Endothelial cell of umbilical vein (primary cell): ENCODE measurements at regions not wholly inside any gene's neighbourhood (a gene's known extent, or its start where the extent isn't known, plus 50 kb on each side); places are given as distances from the start of the nearest gene placed in this dataset.

Experiments used
- BruUV-seq: library from RNA; stranded (reverse); fragments of 400-500 nt; replicated peaks from 2 replicates; lab custom pipeline; 2021; lab: Mats Ljungman, UMichigan
- CTCF ChIA-PET: fragments of 300-600, 350-600 bp; sonication (Branson Sonifier 250); formaldehyde crosslinking; loops from one replicate; lab custom pipeline; 2021; ENCODE audit warnings: antibody characterized with exemption, inconsistent platforms; lab: Charles Lee
- POLR2A ChIA-PET: fragments of 300-600, 350-600 bp; sonication (Branson Sonifier 250); formaldehyde crosslinking; loops from one replicate; lab custom pipeline; 2021; ENCODE audit warnings: antibody characterized with exemption, inconsistent platforms; lab: Charles Lee
- DNase-seq: peaks from one replicate; pipeline ENCODE4 v3.0.0-alpha.2; 2011; ENCODE audit warnings: low read depth, low spot score
- FAIRE-seq: peaks from 2 replicates; lab custom pipeline; 2011; peaks lifted over from hg19 to GRCh38; lab: Jason Lieb, UNC
- H2AFZ ChIP-seq: 2 replicates; pipeline ENCODE4 v1.6.0; 2012; ENCODE audit warnings: low read depth, low read length, control low read depth, inconsistent platforms
- H3K27ac ChIP-seq: 2 replicates; pipeline ENCODE4 v1.5.1; 2011; ENCODE audit warnings: low read depth, mild to moderate bottlenecking, control low read depth, low read length, moderate library complexity; ENCODE audit not compliant: insufficient read depth
- H3K27me3 ChIP-seq, 2 experiments: 2 replicates each; pipeline versions ENCODE4 v1.6.0 to v1.6.1; 2011; ENCODE audit warnings: low read length in 2 of 2, mixed read lengths in 1 of 2; ENCODE audit not compliant: control insufficient read depth in 2 of 2, insufficient read depth in 2 of 2
- H3K36me3 ChIP-seq, 2 experiments: 2 replicates in 1 of 2; 3 replicates in 1 of 2; pipeline ENCODE4 v1.5.1; 2011; ENCODE audit warnings: low read length in 2 of 2, mild to moderate bottlenecking in 1 of 2, moderate library complexity in 1 of 2; ENCODE audit not compliant: control insufficient read depth in 2 of 2, insufficient read depth in 2 of 2; ENCODE audit errors: extremely low read depth in 1 of 2
- H3K4me1 ChIP-seq: 3 replicates; pipeline ENCODE4 v1.5.1; 2011; ENCODE audit warnings: mild to moderate bottlenecking, low read length; ENCODE audit not compliant: control insufficient read depth, insufficient read depth; ENCODE audit errors: extremely low read depth
- H3K4me2 ChIP-seq: 2 replicates; pipeline ENCODE4 v1.6.1; 2011; ENCODE audit warnings: low read length, control low read depth, mixed read lengths; ENCODE audit not compliant: insufficient read depth
- H3K4me3 ChIP-seq, 3 experiments: fragments of 200-600 bp in 1 of 3; sonication (generic), shearing (Covaris generic) in 1 of 3; replicated peaks in 1 of 3; 2 replicates each; pipeline ENCODE4 v1.5.1; 2011 to 2016; ENCODE audit warnings: control low read depth in 3 of 3, low read length in 3 of 3, mild to moderate bottlenecking in 2 of 3, inconsistent platforms in 1 of 3, low read depth in 1 of 3, moderate library complexity in 1 of 3; ENCODE audit not compliant: insufficient read depth in 1 of 3
- H3K79me2 ChIP-seq: 2 replicates; pipeline ENCODE4 v1.6.0; 2012; ENCODE audit warnings: low read length, inconsistent platforms; ENCODE audit not compliant: control insufficient read depth, insufficient read depth
- H3K9ac ChIP-seq: replicated peaks from 2 replicates; pipeline ENCODE3; 2011; ENCODE audit warnings: low read length, control low read depth; ENCODE audit not compliant: insufficient read depth; ENCODE audit errors: extremely low read depth
- H3K9me1 ChIP-seq: replicated peaks from 3 replicates; pipeline ENCODE4 v1.6.0; 2011; ENCODE audit warnings: mild to moderate bottlenecking, low read length; ENCODE audit not compliant: control insufficient read depth, insufficient read depth; ENCODE audit errors: extremely low read depth
- H3K9me3 ChIP-seq: replicated peaks from 2 replicates; pipeline ENCODE4 v1.5.1; 2012; ENCODE audit warnings: low read length, inconsistent platforms; ENCODE audit not compliant: control insufficient read depth, insufficient read depth
- H4K20me1 ChIP-seq: replicated peaks from 2 replicates; pipeline ENCODE3; 2011; ENCODE audit warnings: mild to moderate bottlenecking, low read length; ENCODE audit not compliant: control insufficient read depth, insufficient read depth; ENCODE audit errors: extremely low read depth
- EZH2 ChIP-seq: IDR thresholded peaks from 2 replicates; pipeline ENCODE4 v1.6.1; 2012; ENCODE audit warnings: borderline replicate concordance, low read depth, mild to moderate bottlenecking, moderate library complexity, low read length, inconsistent platforms; ENCODE audit not compliant: severe bottlenecking
- FOS ChIP-seq: IDR thresholded peaks from 2 replicates; pipeline ENCODE4 v1.6.1; 2011; ENCODE audit warnings: mild to moderate bottlenecking, low read length, moderate library complexity, borderline replicate concordance; ENCODE audit not compliant: insufficient read depth
- GATA2 ChIP-seq: IDR thresholded peaks from 2 replicates; pipeline ENCODE4 v1.7.0; 2011; ENCODE audit warnings: low read depth, mild to moderate bottlenecking, moderate library complexity, mixed read lengths, low read length; ENCODE audit not compliant: insufficient read length, insufficient read depth
- JUN ChIP-seq: IDR thresholded peaks from 2 replicates; pipeline ENCODE4 v1.6.1; 2011; ENCODE audit warnings: borderline replicate concordance, low read depth; ENCODE audit not compliant: insufficient read length, insufficient read depth
- MYC ChIP-seq: IDR thresholded peaks from one replicate; pipeline ENCODE4 v1.6.1; 2011; ENCODE audit warnings: mild to moderate bottlenecking, low read depth, low read length
- POLR2A ChIP-seq: IDR thresholded peaks from 2 replicates; pipeline ENCODE4 v1.6.1; 2012; ENCODE audit warnings: low read depth, mild to moderate bottlenecking, control low read depth, low read length
- POLR2AphosphoS5 ChIP-seq: IDR thresholded peaks from 2 replicates; pipeline ENCODE4 v1.6.1; 2012; ENCODE audit warnings: low read depth, mild to moderate bottlenecking, control low read depth, low read length, moderate library complexity; ENCODE audit not compliant: insufficient read depth
- dilution Hi-C: fragments of 300-500 bp; cut with MboI; formaldehyde crosslinking; loops from one replicate; pipeline ENCODE4 v1.15.0; 2019; ENCODE audit warnings: low sequenced_read_pairs; ENCODE audit not compliant: extremely low pct_ligation_motif_present
- intact Hi-C: fragments of 100-400 bp; cut with micrococcal nuclease; formaldehyde crosslinking; loops from one replicate; pipeline ENCODE4 v1.10.0; 2022
- TF ChIP-seq, protein P1 (sequence below): IDR thresholded peaks from 2 replicates; pipeline ENCODE4 v1.6.1; 2011; ENCODE audit not compliant: insufficient read depth, insufficient read length
- TF ChIP-seq, protein P2 (sequence below), 2 donors: IDR thresholded peaks; 1 replicate in 1 of 2; 2 replicates in 1 of 2; pipeline ENCODE4 v1.5.1; 2011; ENCODE audit warnings: low read length in 2 of 2, mild to moderate bottlenecking in 2 of 2, moderate library complexity in 2 of 2, control low read depth in 1 of 2, inconsistent platforms in 1 of 2, low read depth in 1 of 2; ENCODE audit not compliant: insufficient read depth in 1 of 2; ENCODE audit errors: extremely low read depth in 1 of 2

DNA sequence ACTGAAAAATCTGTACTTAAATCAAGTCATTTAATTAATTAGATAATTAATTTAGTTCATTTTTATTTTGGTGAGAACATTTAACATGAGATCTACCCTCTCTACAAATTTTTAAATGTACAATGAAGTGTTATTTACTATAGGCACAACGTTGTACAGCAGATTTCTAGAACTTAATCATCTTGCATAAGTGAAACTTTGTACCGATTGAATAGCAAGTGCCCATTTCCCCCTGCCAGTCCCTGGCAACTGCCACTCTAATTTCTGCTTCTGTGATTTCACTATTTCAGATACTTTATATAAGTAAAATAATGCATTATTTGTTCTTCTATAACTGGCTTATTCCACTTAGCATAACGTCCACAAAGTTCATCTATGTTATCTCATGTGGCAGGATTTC is 50.1 kb upstream of the SYTL5 start:
- dilution Hi-C loops = no loop called here
- no peak for FAIRE-seq
- CTCF ChIA-PET = no interaction called here

More for the DNA sequence above, 50.1 kb upstream of the SYTL5 start:
- Histone ChIP-seq H3K27ac (no peak overlapping the region), H3K9me1 (no peaks in the 10 kb centered on the region), H3K9ac (no peak overlapping the region), H3K9me3 (no peaks in the 10 kb centered on the region), H3K79me2 (no peaks in the 10 kb centered on the region), H4K20me1 (no peaks in the 10 kb centered on the region), H3K27me3 (no peaks in the 10 kb centered on the region), H3K4me1 (no peaks in the 10 kb centered on the region), H3K4me3 (no peak overlapping the region), H3K4me2 (no peak overlapping the region), H3K36me3 (no peaks in the 10 kb centered on the region), H2AFZ (no peak overlapping the region)
- DNase-seq = no peak
- POLR2A ChIA-PET = no interaction called here
- intact Hi-C loops = no loop called here
- no peak for TF ChIP-seq GATA2
- no peak for TF ChIP-seq JUN
- no peak for TF ChIP-seq POLR2AphosphoS5
- TF ChIP-seq EZH2 = no peak
- TF ChIP-seq FOS = no peak
- TF ChIP-seq, protein P1, sequence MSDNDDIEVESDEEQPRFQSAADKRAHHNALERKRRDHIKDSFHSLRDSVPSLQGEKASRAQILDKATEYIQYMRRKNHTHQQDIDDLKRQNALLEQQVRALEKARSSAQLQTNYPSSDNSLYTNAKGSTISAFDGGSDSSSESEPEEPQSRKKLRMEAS = no peak
- no peak for TF ChIP-seq POLR2A
- TF ChIP-seq, protein P2, sequence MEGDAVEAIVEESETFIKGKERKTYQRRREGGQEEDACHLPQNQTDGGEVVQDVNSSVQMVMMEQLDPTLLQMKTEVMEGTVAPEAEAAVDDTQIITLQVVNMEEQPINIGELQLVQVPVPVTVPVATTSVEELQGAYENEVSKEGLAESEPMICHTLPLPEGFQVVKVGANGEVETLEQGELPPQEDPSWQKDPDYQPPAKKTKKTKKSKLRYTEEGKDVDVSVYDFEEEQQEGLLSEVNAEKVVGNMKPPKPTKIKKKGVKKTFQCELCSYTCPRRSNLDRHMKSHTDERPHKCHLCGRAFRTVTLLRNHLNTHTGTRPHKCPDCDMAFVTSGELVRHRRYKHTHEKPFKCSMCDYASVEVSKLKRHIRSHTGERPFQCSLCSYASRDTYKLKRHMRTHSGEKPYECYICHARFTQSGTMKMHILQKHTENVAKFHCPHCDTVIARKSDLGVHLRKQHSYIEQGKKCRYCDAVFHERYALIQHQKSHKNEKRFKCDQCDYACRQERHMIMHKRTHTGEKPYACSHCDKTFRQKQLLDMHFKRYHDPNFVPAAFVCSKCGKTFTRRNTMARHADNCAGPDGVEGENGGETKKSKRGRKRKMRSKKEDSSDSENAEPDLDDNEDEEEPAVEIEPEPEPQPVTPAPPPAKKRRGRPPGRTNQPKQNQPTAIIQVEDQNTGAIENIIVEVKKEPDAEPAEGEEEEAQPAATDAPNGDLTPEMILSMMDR (IDR thresholded peaks at IDR 0.05; ENCODE audit: extremely low read depth in 1 of 2, insufficient read depth in 1 of 2, low read depth in 1 of 2, low read length in 2 of 2) = no peak
- no peak for TF ChIP-seq MYC
- no TSS peak for BruUV-seq
